ENCODE measurements at regions not wholly inside any gene's neighbourhood (a gene's known extent, or its start where the extent isn't known, plus 50 kb on each side); places are given as distances from the start of the nearest gene placed in this dataset.

DNA sequence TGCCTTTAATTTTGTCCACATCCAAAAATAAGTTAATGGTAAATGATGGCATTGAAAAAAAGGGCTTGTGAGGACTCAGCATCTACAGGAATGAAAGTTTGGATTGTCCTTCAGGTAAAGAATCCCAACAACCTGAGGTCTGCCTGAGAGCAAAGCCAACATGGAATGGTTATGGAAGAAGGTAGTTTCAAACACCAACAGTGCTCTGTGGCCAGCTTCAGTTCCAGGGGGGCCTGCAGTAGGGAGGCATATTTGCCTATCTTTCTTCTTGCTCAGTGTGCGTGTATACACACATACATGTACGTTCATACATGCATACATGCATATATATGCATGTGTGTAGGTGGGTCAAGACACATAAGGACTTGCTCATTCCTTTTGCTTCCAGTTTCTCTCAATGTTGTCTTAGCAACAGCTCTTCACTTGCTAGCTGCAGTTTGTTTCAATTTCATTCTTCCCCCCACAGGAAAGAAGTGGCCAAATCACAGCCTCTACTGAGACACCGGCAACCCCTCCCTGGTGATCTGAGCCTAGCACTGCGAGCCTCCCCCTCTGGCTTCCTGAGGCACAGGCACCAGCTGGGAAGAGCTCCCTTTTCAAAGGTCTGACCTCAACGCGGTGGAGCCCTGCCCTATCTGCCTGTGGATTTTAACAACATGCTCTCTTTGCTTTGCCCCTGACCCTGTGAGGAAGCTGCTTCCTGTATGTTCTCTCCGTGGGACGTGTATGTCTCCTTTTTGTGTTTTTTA is 146.2 kb downstream of the KLF13 start:
- TF ChIP-seq POLR2AphosphoS5 (IDR thresholded peaks at IDR 0.05): no peak
- TF ChIP-seq, protein P1, sequence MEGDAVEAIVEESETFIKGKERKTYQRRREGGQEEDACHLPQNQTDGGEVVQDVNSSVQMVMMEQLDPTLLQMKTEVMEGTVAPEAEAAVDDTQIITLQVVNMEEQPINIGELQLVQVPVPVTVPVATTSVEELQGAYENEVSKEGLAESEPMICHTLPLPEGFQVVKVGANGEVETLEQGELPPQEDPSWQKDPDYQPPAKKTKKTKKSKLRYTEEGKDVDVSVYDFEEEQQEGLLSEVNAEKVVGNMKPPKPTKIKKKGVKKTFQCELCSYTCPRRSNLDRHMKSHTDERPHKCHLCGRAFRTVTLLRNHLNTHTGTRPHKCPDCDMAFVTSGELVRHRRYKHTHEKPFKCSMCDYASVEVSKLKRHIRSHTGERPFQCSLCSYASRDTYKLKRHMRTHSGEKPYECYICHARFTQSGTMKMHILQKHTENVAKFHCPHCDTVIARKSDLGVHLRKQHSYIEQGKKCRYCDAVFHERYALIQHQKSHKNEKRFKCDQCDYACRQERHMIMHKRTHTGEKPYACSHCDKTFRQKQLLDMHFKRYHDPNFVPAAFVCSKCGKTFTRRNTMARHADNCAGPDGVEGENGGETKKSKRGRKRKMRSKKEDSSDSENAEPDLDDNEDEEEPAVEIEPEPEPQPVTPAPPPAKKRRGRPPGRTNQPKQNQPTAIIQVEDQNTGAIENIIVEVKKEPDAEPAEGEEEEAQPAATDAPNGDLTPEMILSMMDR (IDR thresholded peaks at IDR 0.05): no peak
- TF ChIP-seq POLR2A (IDR thresholded peaks at IDR 0.05): no peak
- Histone ChIP-seq H3K4me1 (replicated peaks) (no peaks in the 10 kb centered on the region), H3K36me3 (no peaks in the 10 kb centered on the region), H3K27ac (no peak overlapping the region), H3K4me3 (no peak overlapping the region), H3K9me3 (no peaks in the 10 kb centered on the region), H3K27me3 (replicated peaks; ENCODE audit: insufficient read depth) (no peaks in the 10 kb centered on the region)
- intact Hi-C loops (cut with DNase I): no loop called here
- 40% methylated on average over 8 of the region's 8 CpGs for WGBS
- DNase-seq (ENCODE audit: low spot score): no peak

DNA sequence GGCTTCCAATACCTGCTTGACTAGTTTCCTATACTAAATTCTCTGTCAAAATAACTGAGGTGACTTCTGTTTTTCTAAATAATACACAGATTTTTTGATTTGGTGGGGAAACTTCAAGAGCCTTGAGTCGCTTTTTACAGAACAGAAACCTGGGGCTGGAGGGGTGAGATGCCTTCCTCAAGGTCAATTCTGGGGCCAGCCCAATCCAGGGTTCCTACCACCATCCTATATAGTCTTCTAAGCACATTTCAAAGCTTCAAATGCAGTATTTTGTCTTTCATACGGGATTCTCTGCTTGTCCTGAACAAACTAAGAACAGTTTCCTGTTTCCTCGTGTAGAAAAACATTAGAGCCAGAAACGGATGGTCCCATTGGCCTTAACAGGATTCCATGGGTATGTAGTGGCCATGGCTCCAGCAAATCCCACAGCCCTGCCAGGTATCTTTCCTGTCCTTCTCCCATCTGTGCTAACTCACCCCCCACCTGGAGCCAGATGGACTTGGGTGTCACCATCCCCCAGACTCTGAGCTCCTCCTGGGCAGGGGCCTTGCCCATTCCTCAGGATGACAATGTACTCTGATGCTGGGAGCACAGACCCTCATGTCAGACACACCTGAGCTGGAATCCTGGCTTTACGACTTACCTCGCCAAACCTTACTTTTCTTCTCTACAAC is 146.9 kb downstream of the KLF13 start:
- DNase-seq (ENCODE audit: low spot score): no peak
- Histone ChIP-seq H3K27ac (no peak overlapping the region), H3K4me1 (replicated peaks) (no peaks in the 10 kb centered on the region), H3K4me3 (no peak overlapping the region), H3K9me3 (no peaks in the 10 kb centered on the region), H3K27me3 (replicated peaks; ENCODE audit: insufficient read depth) (no peaks in the 10 kb centered on the region), H3K36me3 (no peaks in the 10 kb centered on the region)
- TF ChIP-seq POLR2A (IDR thresholded peaks at IDR 0.05): no peak
- TF ChIP-seq, protein P1 (IDR thresholded peaks at IDR 0.05): no peak
- no peak for TF ChIP-seq POLR2AphosphoS5 (IDR thresholded peaks at IDR 0.05)
- WGBS: 75% methylated on average over 6 of the region's 6 CpGs
- intact Hi-C loops (cut with DNase I): no loop called here

GRCh38 chr15:31474059-31474868 is 147.6 kb downstream of the KLF13 start:
- TF ChIP-seq, protein P1 (IDR thresholded peaks at IDR 0.05): no peak
- TF ChIP-seq POLR2A (IDR thresholded peaks at IDR 0.05): no peak
- no peak for TF ChIP-seq POLR2AphosphoS5 (IDR thresholded peaks at IDR 0.05)
- 91% methylated on average over 10 of the region's 10 CpGs for WGBS
- Histone ChIP-seq H3K27ac (no peak overlapping the region), H3K9me3 (no peaks in the 10 kb centered on the region), H3K27me3 (replicated peaks; ENCODE audit: insufficient read depth) (no peaks in the 10 kb centered on the region), H3K36me3 (no peaks in the 10 kb centered on the region), H3K4me1 (replicated peaks) (no peaks in the 10 kb centered on the region), H3K4me3 (no peak overlapping the region)
- DNase-seq (ENCODE audit: low spot score): no peak
- intact Hi-C loops (cut with DNase I): no loop called here

GRCh38 chr15:31476236-31476810 is 149.7 kb downstream of the KLF13 start:
- TF ChIP-seq POLR2AphosphoS5 (IDR thresholded peaks at IDR 0.05) (no peak), POLR2A (IDR thresholded peaks at IDR 0.05) (no peak)
- TF ChIP-seq, protein P1 (IDR thresholded peaks at IDR 0.05): no peak
- intact Hi-C loops (cut with DNase I): no loop called here
- Histone ChIP-seq H3K36me3 (no peaks in the 10 kb centered on the region), H3K27ac (no peak overlapping the region), H3K4me3 (no peak overlapping the region), H3K9me3 (no peaks in the 10 kb centered on the region), H3K27me3 (replicated peaks; ENCODE audit: insufficient read depth) (no peaks in the 10 kb centered on the region), H3K4me1 (replicated peaks) (no peaks in the 10 kb centered on the region)
- DNase-seq (ENCODE audit: low spot score): no peak
- 69% methylated on average over 7 of the region's 7 CpGs for WGBS

All from prostate gland (tissue), 2 donors.